ENCODE measurements at regions not wholly inside any gene's neighbourhood (a gene's known extent, or its start where the extent isn't known, plus 50 kb on each side); places are given as distances from the start of the nearest gene placed in this dataset.

GRCh38 chr20:6590891-6591637, 176.4 kb upstream of the BMP2 start:
- Histone ChIP-seq H3K27me3 (ENCODE audit: control insufficient read depth, insufficient read depth, low read length) (no peaks in the 10 kb centered on the region), H3K9me3 (ENCODE audit: control insufficient read depth, insufficient read depth, low read length) (no peaks in the 10 kb centered on the region), H3K4me3 (ENCODE audit: low read length) (no peak overlapping the region), H3K4me1 (ENCODE audit: control insufficient read depth, insufficient read depth, low read length) (no peaks in the 10 kb centered on the region), H3K27ac (ENCODE audit: low read length) (no peak overlapping the region), H3K36me3 (ENCODE audit: control insufficient read depth, insufficient read depth, low read length) (no peaks in the 10 kb centered on the region)
- WGBS (ENCODE audit: insufficient coverage, insufficient read length), result no CpG with 5 or more reads among the region's 8 CpGs
- no peak for DNase-seq (ENCODE audit: low read depth, low spot score)

GRCh38 chr20:6588296-6588695, 179.2 kb upstream of the BMP2 start:
- Histone ChIP-seq H3K9me3 (ENCODE audit: control insufficient read depth, insufficient read depth, low read length) (no peaks in the 10 kb centered on the region), H3K27ac (ENCODE audit: low read length) (no peak overlapping the region), H3K36me3 (ENCODE audit: control insufficient read depth, insufficient read depth, low read length) (no peaks in the 10 kb centered on the region), H3K4me1 (ENCODE audit: control insufficient read depth, insufficient read depth, low read length) (no peaks in the 10 kb centered on the region), H3K4me3 (ENCODE audit: low read length) (no peak overlapping the region), H3K27me3 (ENCODE audit: control insufficient read depth, insufficient read depth, low read length) (no peaks in the 10 kb centered on the region)
- no CpG with 5 or more reads among the region's 2 CpGs for WGBS (ENCODE audit: insufficient coverage, insufficient read length)
- no peak for DNase-seq (ENCODE audit: low read depth, low spot score)

GRCh38 chr20:6583134-6583738, 184.2 kb upstream of the BMP2 start:
- H3K36me3 ChIP-seq (ENCODE audit: control insufficient read depth, insufficient read depth, low read length), result no peaks in the 10 kb centered on the region
- no peaks in the 10 kb centered on the region for H3K4me1 ChIP-seq (ENCODE audit: control insufficient read depth, insufficient read depth, low read length)
- no peak overlapping the region for H3K4me3 ChIP-seq (ENCODE audit: low read length)
- WGBS (ENCODE audit: insufficient coverage, insufficient read length), result no CpG with 5 or more reads among the region's 6 CpGs
- no peaks in the 10 kb centered on the region for H3K27me3 ChIP-seq (ENCODE audit: control insufficient read depth, insufficient read depth, low read length)
- no peaks in the 10 kb centered on the region for H3K9me3 ChIP-seq (ENCODE audit: control insufficient read depth, insufficient read depth, low read length)
- no peak overlapping the region for H3K27ac ChIP-seq (ENCODE audit: low read length)
- peak; percentile 48 for DNase-seq (ENCODE audit: low read depth, low spot score)

GRCh38 chr20:6582449-6582848, 185.0 kb upstream of the BMP2 start:
- Histone ChIP-seq H3K36me3 (ENCODE audit: control insufficient read depth, insufficient read depth, low read length) (no peaks in the 10 kb centered on the region), H3K27me3 (ENCODE audit: control insufficient read depth, insufficient read depth, low read length) (no peaks in the 10 kb centered on the region), H3K4me3 (ENCODE audit: low read length) (no peak overlapping the region), H3K4me1 (ENCODE audit: control insufficient read depth, insufficient read depth, low read length) (no peaks in the 10 kb centered on the region), H3K27ac (ENCODE audit: low read length) (no peak overlapping the region), H3K9me3 (ENCODE audit: control insufficient read depth, insufficient read depth, low read length) (no peaks in the 10 kb centered on the region)
- no CpG with 5 or more reads among the region's 2 CpGs for WGBS (ENCODE audit: insufficient coverage, insufficient read length)
- no peak for DNase-seq (ENCODE audit: low read depth, low spot score)

GRCh38 chr20:6580486-6580885, 187.0 kb upstream of the BMP2 start:
- Histone ChIP-seq H3K4me1 (ENCODE audit: control insufficient read depth, insufficient read depth, low read length) (no peaks in the 10 kb centered on the region), H3K27ac (ENCODE audit: low read length) (no peak overlapping the region), H3K27me3 (ENCODE audit: control insufficient read depth, insufficient read depth, low read length) (no peaks in the 10 kb centered on the region), H3K4me3 (ENCODE audit: low read length) (no peak overlapping the region), H3K36me3 (ENCODE audit: control insufficient read depth, insufficient read depth, low read length) (no peaks in the 10 kb centered on the region), H3K9me3 (ENCODE audit: control insufficient read depth, insufficient read depth, low read length) (no peaks in the 10 kb centered on the region)
- WGBS (ENCODE audit: insufficient coverage, insufficient read length), result no CpG with 5 or more reads among the region's 4 CpGs
- DNase-seq (ENCODE audit: low read depth, low spot score), result no peak

- no peak overlapping the region for H3K4me3 ChIP-seq (ENCODE audit: low read length)
- no peaks in the 10 kb centered on the region for H3K4me1 ChIP-seq (ENCODE audit: control insufficient read depth, insufficient read depth, low read length)
- H3K36me3 ChIP-seq (ENCODE audit: control insufficient read depth, insufficient read depth, low read length), result no peaks in the 10 kb centered on the region
- H3K27me3 ChIP-seq (ENCODE audit: control insufficient read depth, insufficient read depth, low read length), result no peaks in the 10 kb centered on the region
- no CpG with 5 or more reads among the region's 3 CpGs for WGBS (ENCODE audit: insufficient coverage, insufficient read length)
- no peaks in the 10 kb centered on the region for H3K9me3 ChIP-seq (ENCODE audit: control insufficient read depth, insufficient read depth, low read length)
- DNase-seq (ENCODE audit: low read depth, low spot score), result no peak
- H3K27ac ChIP-seq (ENCODE audit: low read length), result no peak overlapping the region
Measured at GRCh38 chr20:6579824-6580223, 187.7 kb upstream of the BMP2 start.

- Histone ChIP-seq H3K27me3 (ENCODE audit: control insufficient read depth, insufficient read depth, low read length) (no peaks in the 10 kb centered on the region), H3K4me1 (ENCODE audit: control insufficient read depth, insufficient read depth, low read length) (no peaks in the 10 kb centered on the region), H3K9me3 (ENCODE audit: control insufficient read depth, insufficient read depth, low read length) (no peaks in the 10 kb centered on the region), H3K4me3 (ENCODE audit: low read length) (no peak overlapping the region), H3K36me3 (ENCODE audit: control insufficient read depth, insufficient read depth, low read length) (no peaks in the 10 kb centered on the region), H3K27ac (ENCODE audit: low read length) (no peak overlapping the region)
- no peak for DNase-seq (ENCODE audit: low read depth, low spot score)
- no CpG with 5 or more reads among the region's 5 CpGs for WGBS (ENCODE audit: insufficient coverage, insufficient read length)
Measured at GRCh38 chr20:6579417-6579816, 188.1 kb upstream of the BMP2 start.

GRCh38 chr20:6577451-6577850, 190.0 kb upstream of the BMP2 start:
- H3K27ac ChIP-seq (ENCODE audit: low read length), result no peak overlapping the region
- H3K4me1 ChIP-seq (ENCODE audit: control insufficient read depth, insufficient read depth, low read length), result no peaks in the 10 kb centered on the region
- no peaks in the 10 kb centered on the region for H3K9me3 ChIP-seq (ENCODE audit: control insufficient read depth, insufficient read depth, low read length)
- no peaks in the 10 kb centered on the region for H3K27me3 ChIP-seq (ENCODE audit: control insufficient read depth, insufficient read depth, low read length)
- DNase-seq (ENCODE audit: low read depth, low spot score), result no peak
- WGBS (ENCODE audit: insufficient coverage, insufficient read length), result no CpG with 5 or more reads among the region's 1 CpG
- H3K4me3 ChIP-seq (ENCODE audit: low read length), result no peak overlapping the region
- H3K36me3 ChIP-seq (ENCODE audit: control insufficient read depth, insufficient read depth, low read length), result no peaks in the 10 kb centered on the region

GRCh38 chr20:6576726-6577125, 190.8 kb upstream of the BMP2 start:
- H3K27me3 ChIP-seq (ENCODE audit: control insufficient read depth, insufficient read depth, low read length), result no peaks in the 10 kb centered on the region
- no peaks in the 10 kb centered on the region for H3K36me3 ChIP-seq (ENCODE audit: control insufficient read depth, insufficient read depth, low read length)
- no peaks in the 10 kb centered on the region for H3K9me3 ChIP-seq (ENCODE audit: control insufficient read depth, insufficient read depth, low read length)
- no peak overlapping the region for H3K27ac ChIP-seq (ENCODE audit: low read length)
- no peak for DNase-seq (ENCODE audit: low read depth, low spot score)
- no CpG with 5 or more reads among the region's 3 CpGs for WGBS (ENCODE audit: insufficient coverage, insufficient read length)
- no peak overlapping the region for H3K4me3 ChIP-seq (ENCODE audit: low read length)
- H3K4me1 ChIP-seq (ENCODE audit: control insufficient read depth, insufficient read depth, low read length), result no peaks in the 10 kb centered on the region

- H3K27ac ChIP-seq (ENCODE audit: low read length), result no peak overlapping the region
Measured at GRCh38 chr20:6575912-6576401, 191.5 kb upstream of the BMP2 start.

GRCh38 chr20:6566821-6567220, 200.7 kb upstream of the BMP2 start:
- Histone ChIP-seq H3K4me3 (ENCODE audit: low read length) (no peak overlapping the region), H3K9me3 (ENCODE audit: control insufficient read depth, insufficient read depth, low read length) (no peaks in the 10 kb centered on the region), H3K27ac (ENCODE audit: low read length) (no peak overlapping the region), H3K27me3 (ENCODE audit: control insufficient read depth, insufficient read depth, low read length) (no peaks in the 10 kb centered on the region), H3K36me3 (ENCODE audit: control insufficient read depth, insufficient read depth, low read length) (no peaks in the 10 kb centered on the region), H3K4me1 (ENCODE audit: control insufficient read depth, insufficient read depth, low read length) (no peaks in the 10 kb centered on the region)
- WGBS (ENCODE audit: insufficient coverage, insufficient read length), result no CpG with 5 or more reads among the region's 3 CpGs
- DNase-seq (ENCODE audit: low read depth, low spot score), result no peak

More at GRCh38 chr20:6575912-6576401, 191.5 kb upstream of the BMP2 start:
- no peaks in the 10 kb centered on the region for H3K9me3 ChIP-seq (ENCODE audit: control insufficient read depth, insufficient read depth, low read length)
- H3K27me3 ChIP-seq (ENCODE audit: control insufficient read depth, insufficient read depth, low read length), result no peaks in the 10 kb centered on the region
- DNase-seq (ENCODE audit: low read depth, low spot score), result no peak
- H3K36me3 ChIP-seq (ENCODE audit: control insufficient read depth, insufficient read depth, low read length), result no peaks in the 10 kb centered on the region
- WGBS (ENCODE audit: insufficient coverage, insufficient read length), result no CpG with 5 or more reads among the region's 7 CpGs
- H3K4me3 ChIP-seq (ENCODE audit: low read length), result no peak overlapping the region
- no peaks in the 10 kb centered on the region for H3K4me1 ChIP-seq (ENCODE audit: control insufficient read depth, insufficient read depth, low read length)
